Adipocyte (in vitro differentiated cells): ENCODE measurements at regions not wholly inside any gene's neighbourhood (a gene's known extent, or its start where the extent isn't known, plus 50 kb on each side); places are given as distances from the start of the nearest gene placed in this dataset.
A peak's percentile ranks its signal among the peaks of the same experiment; 100 is the strongest.

Experiments
- DNase-seq: peaks from one replicate; pipeline ENCODE4 v3.0.0-alpha.2; 2015; ENCODE audit warnings: low read depth
- H3K27me3 ChIP-seq: replicated peaks from 2 replicates; pipeline ENCODE4 v1.7.0; 2013; ENCODE audit warnings: mild to moderate bottlenecking, low read length, moderate library complexity; ENCODE audit not compliant: control insufficient read depth, insufficient read depth
- H3K36me3 ChIP-seq: 2 replicates; pipeline ENCODE4 v1.7.0; 2013; ENCODE audit warnings: low read length, mild to moderate bottlenecking, moderate library complexity; ENCODE audit not compliant: control insufficient read depth, insufficient read depth, severe bottlenecking
- H3K4me1 ChIP-seq: 2 replicates; pipeline ENCODE4 v1.7.0; 2013; ENCODE audit warnings: mild to moderate bottlenecking, low read length, moderate library complexity; ENCODE audit not compliant: control insufficient read depth, insufficient read depth
- H3K4me3 ChIP-seq: 2 replicates; pipeline ENCODE4 v1.7.0; 2013; ENCODE audit warnings: mild to moderate bottlenecking, low read length, moderate library complexity
- H3K9ac ChIP-seq: 2 replicates; pipeline ENCODE4 v1.7.0; 2013; ENCODE audit warnings: mild to moderate bottlenecking, low read length, moderate library complexity
- H3K9me3 ChIP-seq: 2 replicates; pipeline ENCODE4 v1.7.0; 2013; ENCODE audit warnings: mild to moderate bottlenecking, low read length, moderate library complexity; ENCODE audit not compliant: control insufficient read depth

- peak; percentile 60 for DNase-seq
- H3K27me3 ChIP-seq, result no peaks in the 10 kb centered on the region
- no peak overlapping the region for H3K9ac ChIP-seq
- H3K36me3 ChIP-seq, result no peaks in the 10 kb centered on the region
- no peaks in the 10 kb centered on the region for H3K9me3 ChIP-seq
- H3K4me3 ChIP-seq, result peak overlapping the region; percentile 24
- peaks cover 27% of the 10 kb centered on the region for H3K4me1 ChIP-seq
Observed at GRCh38 chr15:37789881-37790280, 144.6 kb upstream of the TMCO5A start.

GRCh38 chr15:37791693-37792092, 142.7 kb upstream of the TMCO5A start:
- H3K36me3 ChIP-seq, result no peaks in the 10 kb centered on the region
- H3K4me1 ChIP-seq, result peaks cover 28% of the 10 kb centered on the region
- H3K9ac ChIP-seq, result no peak overlapping the region
- H3K4me3 ChIP-seq, result no peak overlapping the region
- no peaks in the 10 kb centered on the region for H3K9me3 ChIP-seq
- no peaks in the 10 kb centered on the region for H3K27me3 ChIP-seq
- no peak for DNase-seq

GRCh38 chr15:37792351-37792750, 142.1 kb upstream of the TMCO5A start:
- H3K9ac ChIP-seq, result no peak overlapping the region
- peaks cover 29% of the 10 kb centered on the region for H3K4me1 ChIP-seq
- no peak for DNase-seq
- no peak overlapping the region for H3K4me3 ChIP-seq
- no peaks in the 10 kb centered on the region for H3K36me3 ChIP-seq
- no peaks in the 10 kb centered on the region for H3K9me3 ChIP-seq
- H3K27me3 ChIP-seq, result no peaks in the 10 kb centered on the region

- Histone ChIP-seq H3K4me3 (no peak overlapping the region), H3K36me3 (no peaks in the 10 kb centered on the region), H3K4me1 (peaks cover 32% of the 10 kb centered on the region), H3K9ac (no peak overlapping the region), H3K27me3 (no peaks in the 10 kb centered on the region), H3K9me3 (peaks cover 3% of the 10 kb centered on the region)
- DNase-seq, result no peak
Observed at GRCh38 chr15:37793851-37794250, 140.6 kb upstream of the TMCO5A start.

GRCh38 chr15:37794947-37795346, 139.5 kb upstream of the TMCO5A start:
- no peak overlapping the region for H3K9ac ChIP-seq
- H3K36me3 ChIP-seq, result no peaks in the 10 kb centered on the region
- DNase-seq, result no peak
- H3K4me3 ChIP-seq, result no peak overlapping the region
- peaks cover 22% of the 10 kb centered on the region for H3K4me1 ChIP-seq
- H3K27me3 ChIP-seq, result no peaks in the 10 kb centered on the region
- H3K9me3 ChIP-seq, result peaks cover 3% of the 10 kb centered on the region

GRCh38 chr15:37801529-37801928, 132.9 kb upstream of the TMCO5A start:
- H3K4me1 ChIP-seq, result peaks cover 7% of the 10 kb centered on the region
- H3K4me3 ChIP-seq, result no peak overlapping the region
- no peak for DNase-seq
- H3K9ac ChIP-seq, result no peak overlapping the region
- H3K36me3 ChIP-seq, result no peaks in the 10 kb centered on the region
- peaks cover 3% of the 10 kb centered on the region for H3K9me3 ChIP-seq
- no peaks in the 10 kb centered on the region for H3K27me3 ChIP-seq

- no peak for DNase-seq
- Histone ChIP-seq H3K27me3 (no peaks in the 10 kb centered on the region), H3K9ac (no peak overlapping the region), H3K4me3 (no peak overlapping the region), H3K36me3 (no peaks in the 10 kb centered on the region), H3K9me3 (no peaks in the 10 kb centered on the region), H3K4me1 (no peaks in the 10 kb centered on the region)
Observed at GRCh38 chr15:37806808-37807207, 127.6 kb upstream of the TMCO5A start.

GRCh38 chr15:37810381-37810780, 124.1 kb upstream of the TMCO5A start:
- Histone ChIP-seq H3K9ac (no peak overlapping the region), H3K27me3 (no peaks in the 10 kb centered on the region), H3K4me1 (peaks cover 4% of the 10 kb centered on the region), H3K9me3 (no peaks in the 10 kb centered on the region), H3K4me3 (no peak overlapping the region), H3K36me3 (no peaks in the 10 kb centered on the region)
- no peak for DNase-seq

- no peak overlapping the region for H3K4me3 ChIP-seq
- H3K9me3 ChIP-seq, result no peaks in the 10 kb centered on the region
- H3K27me3 ChIP-seq, result no peaks in the 10 kb centered on the region
- DNase-seq, result peak; percentile 12
- no peak overlapping the region for H3K9ac ChIP-seq
- H3K4me1 ChIP-seq, result peaks cover 4% of the 10 kb centered on the region
- no peaks in the 10 kb centered on the region for H3K36me3 ChIP-seq
Observed at GRCh38 chr15:37813306-37813705, 121.1 kb upstream of the TMCO5A start.

GRCh38 chr15:37814847-37815515, 119.5 kb upstream of the TMCO5A start:
- Histone ChIP-seq H3K4me1 (peaks cover 4% of the 10 kb centered on the region), H3K4me3 (no peak overlapping the region)
- DNase-seq, result no peak

GRCh38 chr15:37818152-37818677, 116.2 kb upstream of the TMCO5A start:
- peaks cover 4% of the 10 kb centered on the region for H3K4me1 ChIP-seq
- no peaks in the 10 kb centered on the region for H3K36me3 ChIP-seq
- no peak for DNase-seq
- no peak overlapping the region for H3K4me3 ChIP-seq
- H3K9me3 ChIP-seq, result no peaks in the 10 kb centered on the region
- H3K27me3 ChIP-seq, result no peaks in the 10 kb centered on the region
- no peak overlapping the region for H3K9ac ChIP-seq

More at GRCh38 chr15:37814847-37815515, 119.5 kb upstream of the TMCO5A start:
- no peak overlapping the region for H3K9ac ChIP-seq
- no peaks in the 10 kb centered on the region for H3K36me3 ChIP-seq
- H3K9me3 ChIP-seq, result no peaks in the 10 kb centered on the region
- no peaks in the 10 kb centered on the region for H3K27me3 ChIP-seq

GRCh38 chr15:37819191-37819590, 115.2 kb upstream of the TMCO5A start:
- no peaks in the 10 kb centered on the region for H3K27me3 ChIP-seq
- no peaks in the 10 kb centered on the region for H3K4me1 ChIP-seq
- no peaks in the 10 kb centered on the region for H3K9me3 ChIP-seq
- H3K9ac ChIP-seq, result no peak overlapping the region
- DNase-seq, result peak; percentile 4
- H3K4me3 ChIP-seq, result no peak overlapping the region
- H3K36me3 ChIP-seq, result no peaks in the 10 kb centered on the region
